ENCODE measurements at regions not wholly inside any gene's neighbourhood (a gene's known extent, or its start where the extent isn't known, plus 50 kb on each side); places are given as distances from the start of the nearest gene placed in this dataset.

DNA sequence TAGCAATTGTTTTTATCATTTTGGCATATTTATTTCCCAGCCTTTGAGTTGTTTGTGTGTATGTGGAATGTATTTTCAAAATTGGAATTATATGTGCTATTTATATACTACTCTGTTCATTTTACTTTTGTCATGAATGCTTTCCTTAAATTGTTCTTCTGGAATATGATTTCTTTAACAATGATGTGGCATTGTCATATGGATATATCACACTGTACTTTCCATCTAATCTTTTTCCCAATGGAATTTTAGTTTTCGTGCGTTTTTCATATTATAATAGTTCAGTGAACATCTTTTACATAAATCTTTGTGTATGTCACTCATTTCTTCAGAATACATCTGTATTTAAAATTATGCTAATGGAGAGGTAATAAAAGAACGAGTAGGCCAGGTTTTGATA lies 980.1 kb upstream of the WWC1 start:
- no peak for DNase-seq (ENCODE audit: low read depth in 2 of 2)

DNA sequence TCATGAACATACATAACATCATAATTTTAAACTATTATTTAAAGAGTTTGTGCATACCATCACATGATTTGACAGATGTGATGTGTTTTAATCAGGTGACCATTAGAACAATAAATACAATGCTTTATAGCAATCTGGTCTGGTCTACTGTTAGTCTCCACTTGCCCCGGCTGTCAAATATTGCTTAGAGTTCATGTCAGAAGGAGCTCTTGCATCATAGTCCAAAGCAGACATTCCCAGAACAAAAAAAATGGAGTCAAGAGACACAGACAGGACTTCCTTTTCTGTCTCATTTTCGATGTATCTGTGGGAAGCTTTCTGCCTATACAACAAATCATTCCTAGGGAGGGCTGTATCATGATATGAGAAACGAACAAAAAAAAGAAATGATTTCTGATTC lies 979.2 kb upstream of the WWC1 start:
- no peak for DNase-seq (ENCODE audit: low read depth in 2 of 2)

DNA sequence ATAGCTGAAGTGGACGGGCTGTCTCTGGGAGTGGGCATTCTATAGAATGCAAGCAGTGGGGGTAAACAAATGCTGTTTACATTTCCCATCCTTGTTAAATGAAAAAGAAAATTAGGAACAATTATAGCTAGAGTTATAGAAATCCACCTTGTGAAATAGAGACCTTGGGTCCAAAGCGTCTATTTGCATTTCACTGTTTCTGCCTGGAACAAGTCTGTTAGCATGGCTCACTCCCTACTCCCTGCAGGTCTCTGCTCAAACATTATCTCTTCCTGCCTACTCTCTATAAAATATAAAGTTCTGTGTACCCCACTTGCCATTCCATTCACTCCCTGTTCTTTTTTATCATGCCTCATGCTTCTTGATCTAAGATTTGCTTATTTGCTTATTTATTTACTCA lies 975.7 kb upstream of the WWC1 start:
- DNase-seq (ENCODE audit: low read depth in 2 of 2) = no peak

DNA sequence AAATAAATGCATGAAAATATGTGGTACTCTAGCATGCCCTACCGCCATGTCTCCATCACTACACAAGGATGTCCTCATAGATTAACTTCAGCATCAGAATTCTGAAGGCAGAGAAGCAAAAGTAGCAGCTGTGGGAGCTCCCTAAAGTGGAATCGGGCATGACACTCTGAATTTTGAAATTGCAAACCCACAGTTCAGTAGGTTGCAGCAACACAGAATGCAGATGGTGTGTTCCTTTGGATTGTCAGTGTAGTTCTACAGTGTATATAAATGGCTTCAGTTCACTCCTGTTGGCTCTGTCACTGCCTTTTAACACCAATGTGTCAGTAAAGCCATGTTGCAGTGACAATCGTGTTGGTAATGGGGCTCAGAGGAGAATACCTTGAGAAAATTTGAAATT lies 973.6 kb upstream of the WWC1 start:
- DNase-seq (ENCODE audit: low read depth in 2 of 2) = no peak

DNA sequence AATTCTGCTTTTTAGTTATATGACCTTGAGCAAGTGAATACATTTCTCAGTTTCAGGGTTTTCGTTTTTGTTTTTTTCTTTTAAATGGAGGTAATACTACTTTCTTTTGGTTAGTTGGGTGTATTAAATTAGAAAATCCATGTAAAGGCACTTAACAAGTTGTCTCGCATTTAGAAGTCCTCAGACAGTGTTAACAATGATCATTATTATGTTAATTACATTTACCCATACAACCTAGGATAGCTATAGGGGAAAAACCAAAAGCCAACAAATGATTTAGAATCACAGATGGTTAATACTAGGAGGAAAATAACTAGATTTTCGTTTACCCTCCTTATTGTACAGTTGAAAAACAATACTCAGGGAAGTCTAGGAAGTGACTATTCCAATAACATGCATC lies 972.2 kb upstream of the WWC1 start:
- DNase-seq (ENCODE audit: low read depth in 2 of 2) = no peak

DNA sequence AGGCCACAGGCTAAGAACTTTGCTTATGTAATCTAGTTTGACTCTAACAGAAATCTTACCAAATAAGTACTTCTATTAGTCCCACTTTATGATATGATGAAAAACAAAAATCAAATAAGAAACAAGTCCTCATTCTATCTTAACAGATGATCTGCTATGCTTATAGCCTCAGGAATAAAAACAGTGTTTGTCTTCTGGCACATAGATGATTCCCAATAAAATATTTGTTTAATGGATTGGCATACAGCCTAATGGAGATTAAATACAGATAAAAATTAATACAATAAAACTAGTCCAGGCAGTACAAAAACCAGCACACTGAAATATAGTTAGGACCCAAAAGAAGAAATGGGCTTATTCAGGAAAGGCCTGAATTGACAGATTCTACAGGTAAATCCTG lies 971.4 kb upstream of the WWC1 start:
- no peak for DNase-seq (ENCODE audit: low read depth in 2 of 2)

GRCh38 chr5:167332309-167332708 lies 959.1 kb upstream of the WWC1 start:
- DNase-seq (ENCODE audit: low read depth in 2 of 2) = no peak

DNA sequence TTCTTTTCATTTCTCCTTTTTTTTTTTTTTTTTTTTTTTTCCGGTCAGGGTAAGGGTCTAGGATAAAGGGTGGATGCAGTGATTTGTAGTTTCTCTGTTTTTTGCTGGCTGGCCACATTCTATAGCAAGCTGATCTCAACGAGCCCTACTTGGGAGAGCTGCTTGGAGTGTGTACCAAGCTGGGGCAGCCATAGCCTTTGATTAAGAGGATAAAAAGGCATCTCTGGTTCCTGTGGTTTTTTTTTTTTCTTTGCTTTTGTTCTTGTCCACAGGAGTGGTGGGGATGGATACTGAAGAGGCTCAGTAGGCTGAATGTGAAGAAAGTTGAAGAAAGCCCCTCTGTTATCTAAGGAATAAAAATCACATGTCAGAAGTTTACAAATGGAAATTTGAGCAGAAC lies 955.3 kb upstream of the WWC1 start:
- no peak for DNase-seq (ENCODE audit: low read depth in 2 of 2)

GRCh38 chr5:167339205-167339604 lies 952.2 kb upstream of the WWC1 start:
- no peak for DNase-seq (ENCODE audit: low read depth in 2 of 2)

- DNase-seq (ENCODE audit: low read depth in 2 of 2) = no peak
Observed at GRCh38 chr5:167346461-167346860, 945.0 kb upstream of the WWC1 start.

DNA sequence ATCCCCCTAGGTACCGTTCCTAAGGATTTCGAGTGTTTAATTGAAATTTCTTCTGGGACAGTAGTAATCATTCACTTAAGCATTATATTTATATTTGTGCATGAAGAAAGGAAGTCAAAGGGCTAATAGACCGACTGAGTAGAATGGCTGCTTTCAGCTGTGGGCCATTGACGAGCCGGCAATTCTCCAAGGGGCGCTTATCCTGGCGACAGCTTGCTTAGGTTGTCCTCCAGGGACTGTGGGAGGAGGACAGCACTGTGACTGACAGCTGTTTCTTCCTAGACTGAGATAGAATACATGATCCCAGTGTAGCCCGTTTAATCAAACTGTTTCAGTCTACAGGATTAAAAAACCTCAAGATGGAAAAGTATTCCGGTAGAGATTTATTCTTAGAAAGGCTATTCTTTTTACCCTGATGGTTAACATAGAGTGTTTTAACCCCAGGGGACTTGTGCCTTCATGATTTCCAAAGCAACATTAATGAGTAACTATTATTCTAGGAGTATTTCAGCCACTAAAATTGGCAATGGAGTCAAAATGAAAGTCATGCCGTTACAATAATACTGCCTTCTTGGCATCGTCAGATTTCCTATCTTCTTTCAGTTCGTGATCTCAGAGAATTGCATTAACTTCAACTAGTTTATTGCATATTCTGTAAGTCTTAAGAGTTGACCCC lies 943.1 kb upstream of the WWC1 start:
- DNase-seq (ENCODE audit: low read depth in 2 of 2) = no peak

GRCh38 chr5:167348980-167349379 lies 942.5 kb upstream of the WWC1 start:
- no peak for DNase-seq (ENCODE audit: low read depth in 2 of 2)

GRCh38 chr5:167351316-167351715 lies 940.1 kb upstream of the WWC1 start:
- DNase-seq (ENCODE audit: low read depth in 2 of 2) = no peak

GRCh38 chr5:167352801-167353200 lies 938.6 kb upstream of the WWC1 start:
- no peak for DNase-seq (ENCODE audit: low read depth in 2 of 2)

GRCh38 chr5:167355346-167355745 lies 936.1 kb upstream of the WWC1 start:
- no peak for DNase-seq (ENCODE audit: low read depth in 2 of 2)

- DNase-seq (ENCODE audit: low read depth in 2 of 2) = no peak
Observed at GRCh38 chr5:167356374-167356773, 935.1 kb upstream of the WWC1 start.

GRCh38 chr5:167358868-167359492 lies 932.5 kb upstream of the WWC1 start:
- DNase-seq (ENCODE audit: low read depth in 2 of 2) = no peak

DNA sequence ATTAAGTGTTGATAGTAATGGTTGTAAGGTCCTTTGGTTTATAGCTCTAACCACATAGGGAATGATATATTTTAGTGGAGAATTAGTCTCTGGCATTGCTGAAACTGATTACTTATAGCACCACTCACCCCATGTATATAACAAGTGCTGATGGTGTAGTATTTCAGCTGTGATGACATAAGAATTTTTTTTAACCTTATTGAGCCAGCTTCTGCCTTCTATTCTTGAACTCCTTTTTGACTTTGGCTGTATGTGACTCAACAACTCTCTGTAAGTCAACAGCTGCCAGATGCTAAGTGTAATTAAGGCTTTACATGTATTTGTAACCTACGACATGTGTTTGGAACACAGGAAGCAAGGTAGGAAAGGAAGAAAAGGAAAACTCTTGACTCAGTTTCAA lies 929.6 kb upstream of the WWC1 start:
- DNase-seq (ENCODE audit: low read depth in 2 of 2) = no peak

DNA sequence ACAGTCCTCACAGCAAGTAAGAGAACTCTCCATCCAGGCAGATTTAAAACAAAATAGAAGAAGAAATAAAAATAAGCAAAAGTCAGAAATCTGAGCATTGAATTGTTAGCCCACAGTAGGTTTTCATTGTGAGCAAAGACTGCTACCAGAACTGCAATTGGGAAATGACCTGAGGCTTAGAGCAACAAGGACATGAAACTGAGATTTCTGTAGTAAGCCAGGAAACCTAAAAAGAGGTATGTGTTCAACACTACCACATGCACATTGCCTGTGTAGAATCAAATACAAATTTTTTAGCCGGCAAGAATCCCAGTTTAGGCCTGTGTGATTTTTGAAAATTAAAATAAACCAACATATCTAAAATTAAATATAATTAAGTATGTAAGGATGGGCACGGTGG lies 928.4 kb upstream of the WWC1 start:
- no peak for DNase-seq (ENCODE audit: low read depth in 2 of 2)

DNA sequence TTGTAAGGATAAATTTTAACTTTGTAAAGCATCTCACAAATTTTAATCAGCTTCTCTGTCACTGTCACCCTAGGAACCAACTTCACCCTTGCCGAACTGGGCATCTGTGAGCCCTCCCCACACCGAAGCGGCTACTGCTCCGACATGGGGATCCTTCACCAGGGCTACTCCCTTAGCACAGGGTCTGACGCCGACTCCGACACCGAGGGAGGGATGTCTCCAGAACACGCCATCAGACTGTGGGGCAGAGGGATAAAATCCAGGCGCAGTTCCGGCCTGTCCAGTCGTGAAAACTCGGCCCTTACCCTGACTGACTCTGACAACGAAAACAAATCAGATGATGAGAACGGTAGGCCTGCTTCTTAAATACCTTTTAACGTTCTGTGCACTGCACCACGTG lies 916.3 kb upstream of the WWC1 start:
- no peak for DNase-seq (ENCODE audit: low read depth in 2 of 2)

GRCh38 chr5:167378894-167379723 lies 912.3 kb upstream of the WWC1 start:
- no peak for DNase-seq (ENCODE audit: low read depth in 2 of 2)

DNA sequence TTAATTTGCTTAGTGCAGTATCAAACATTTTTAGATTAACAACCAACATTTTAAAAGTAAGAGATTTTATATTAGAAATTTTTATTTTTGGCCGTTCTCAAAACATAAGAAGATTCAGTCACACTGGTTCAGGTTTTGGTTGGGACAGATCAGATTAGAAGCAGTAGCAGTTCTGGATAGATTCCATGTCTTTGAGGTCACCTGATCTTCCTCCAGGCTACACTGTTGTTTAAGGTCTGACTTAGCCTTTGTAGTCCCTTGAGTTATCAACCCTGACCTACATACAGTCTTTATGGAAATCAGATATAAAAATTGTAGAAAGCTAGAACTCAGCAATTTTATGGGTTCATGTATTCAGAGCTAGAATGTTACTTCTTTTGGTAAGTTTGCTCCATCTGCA lies 910.0 kb upstream of the WWC1 start:
- DNase-seq (ENCODE audit: low read depth in 2 of 2) = no peak

GRCh38 chr5:167389537-167389936 lies 901.9 kb upstream of the WWC1 start:
- no peak for DNase-seq (ENCODE audit: low read depth in 2 of 2)

Data from activated CD4-positive, alpha-beta T cell treated with anti-CD3 and anti-CD28 coated beads for 24 hours (primary cell).